ENCODE measurements at regions not wholly inside any gene's neighbourhood (a gene's known extent, or its start where the extent isn't known, plus 50 kb on each side); places are given as distances from the start of the nearest gene placed in this dataset.

- TF ChIP-seq, protein P1, sequence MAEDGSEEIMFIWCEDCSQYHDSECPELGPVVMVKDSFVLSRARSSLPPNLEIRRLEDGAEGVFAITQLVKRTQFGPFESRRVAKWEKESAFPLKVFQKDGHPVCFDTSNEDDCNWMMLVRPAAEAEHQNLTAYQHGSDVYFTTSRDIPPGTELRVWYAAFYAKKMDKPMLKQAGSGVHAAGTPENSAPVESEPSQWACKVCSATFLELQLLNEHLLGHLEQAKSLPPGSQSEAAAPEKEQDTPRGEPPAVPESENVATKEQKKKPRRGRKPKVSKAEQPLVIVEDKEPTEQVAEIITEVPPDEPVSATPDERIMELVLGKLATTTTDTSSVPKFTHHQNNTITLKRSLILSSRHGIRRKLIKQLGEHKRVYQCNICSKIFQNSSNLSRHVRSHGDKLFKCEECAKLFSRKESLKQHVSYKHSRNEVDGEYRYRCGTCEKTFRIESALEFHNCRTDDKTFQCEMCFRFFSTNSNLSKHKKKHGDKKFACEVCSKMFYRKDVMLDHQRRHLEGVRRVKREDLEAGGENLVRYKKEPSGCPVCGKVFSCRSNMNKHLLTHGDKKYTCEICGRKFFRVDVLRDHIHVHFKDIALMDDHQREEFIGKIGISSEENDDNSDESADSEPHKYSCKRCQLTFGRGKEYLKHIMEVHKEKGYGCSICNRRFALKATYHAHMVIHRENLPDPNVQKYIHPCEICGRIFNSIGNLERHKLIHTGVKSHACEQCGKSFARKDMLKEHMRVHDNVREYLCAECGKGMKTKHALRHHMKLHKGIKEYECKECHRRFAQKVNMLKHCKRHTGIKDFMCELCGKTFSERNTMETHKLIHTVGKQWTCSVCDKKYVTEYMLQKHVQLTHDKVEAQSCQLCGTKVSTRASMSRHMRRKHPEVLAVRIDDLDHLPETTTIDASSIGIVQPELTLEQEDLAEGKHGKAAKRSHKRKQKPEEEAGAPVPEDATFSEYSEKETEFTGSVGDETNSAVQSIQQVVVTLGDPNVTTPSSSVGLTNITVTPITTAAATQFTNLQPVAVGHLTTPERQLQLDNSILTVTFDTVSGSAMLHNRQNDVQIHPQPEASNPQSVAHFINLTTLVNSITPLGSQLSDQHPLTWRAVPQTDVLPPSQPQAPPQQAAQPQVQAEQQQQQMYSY (CRISPR knock-in tag; IDR thresholded peaks at IDR 0.05) = no peak
- TF ChIP-seq GRHL2 (CRISPR knock-in tag; IDR thresholded peaks at IDR 0.05; ENCODE audit: insufficient replicate concordance, severe bottlenecking) (no peak), MAX (CRISPR knock-in tag; IDR thresholded peaks at IDR 0.05) (no peak), SP1 (CRISPR knock-in tag; conservative IDR thresholded peaks at IDR 0.05) (no peak), RELA (CRISPR knock-in tag; IDR thresholded peaks at IDR 0.05; ENCODE audit: borderline replicate concordance) (no peak), SMAD4 (CRISPR knock-in tag; IDR thresholded peaks at IDR 0.05) (no peak), FOXJ3 (CRISPR knock-in tag; IDR thresholded peaks at IDR 0.05; ENCODE audit: borderline replicate concordance) (no peak), ZBTB21 (CRISPR knock-in tag; IDR thresholded peaks at IDR 0.05; ENCODE audit: borderline replicate concordance) (no peak)
These were observed 173.9 kb upstream of the TNC start (continued) for GRCh38 chr9:115291841-115292240.

GRCh38 chr9:115292584-115293279 lies 174.8 kb upstream of the TNC start:
- H3K4me3 Mint-ChIP-seq = no peak overlapping the region
- ChIA-PET POLR2A (no interaction called here), CTCF (no interaction called here)
- peaks cover 4% of the 10 kb centered on the region; the same call in 1 of the 2 replicates for H3K9me3 Mint-ChIP-seq
- H3K27me3 Mint-ChIP-seq (ENCODE audit: low read depth) = no peaks in the 10 kb centered on the region
- ATAC-seq = no peak
- H3K36me3 Mint-ChIP-seq = no peaks in the 10 kb centered on the region
- H3K4me1 Mint-ChIP-seq = peaks cover 32% of the 10 kb centered on the region
- no peak overlapping the region for H3K27ac Mint-ChIP-seq
- DNase-seq (ENCODE audit: low spot score) = no peak
- TF ChIP-seq EMX1 (CRISPR knock-in tag; IDR thresholded peaks at IDR 0.05) (no peak), ATF6 (CRISPR knock-in tag; IDR thresholded peaks at IDR 0.05) (no peak), AR (CRISPR knock-in tag; IDR thresholded peaks at IDR 0.05) (no peak), ZBTB43 (CRISPR knock-in tag; IDR thresholded peaks at IDR 0.05) (no peak), ELF4 (CRISPR knock-in tag; IDR thresholded peaks at IDR 0.05; ENCODE audit: low read depth) (no peak), MAX (CRISPR knock-in tag; IDR thresholded peaks at IDR 0.05) (no peak), PRRX2 (CRISPR knock-in tag; IDR thresholded peaks at IDR 0.05) (no peak), TEAD4 (CRISPR knock-in tag; IDR thresholded peaks at IDR 0.05) (no peak), IRF1 (CRISPR knock-in tag; IDR thresholded peaks at IDR 0.05) (no peak), ZNF317 (CRISPR knock-in tag; IDR thresholded peaks at IDR 0.05; ENCODE audit: borderline replicate concordance, low read depth) (no peak), ZBTB21 (CRISPR knock-in tag; IDR thresholded peaks at IDR 0.05; ENCODE audit: borderline replicate concordance) (no peak)
- TF ChIP-seq, protein P2, sequence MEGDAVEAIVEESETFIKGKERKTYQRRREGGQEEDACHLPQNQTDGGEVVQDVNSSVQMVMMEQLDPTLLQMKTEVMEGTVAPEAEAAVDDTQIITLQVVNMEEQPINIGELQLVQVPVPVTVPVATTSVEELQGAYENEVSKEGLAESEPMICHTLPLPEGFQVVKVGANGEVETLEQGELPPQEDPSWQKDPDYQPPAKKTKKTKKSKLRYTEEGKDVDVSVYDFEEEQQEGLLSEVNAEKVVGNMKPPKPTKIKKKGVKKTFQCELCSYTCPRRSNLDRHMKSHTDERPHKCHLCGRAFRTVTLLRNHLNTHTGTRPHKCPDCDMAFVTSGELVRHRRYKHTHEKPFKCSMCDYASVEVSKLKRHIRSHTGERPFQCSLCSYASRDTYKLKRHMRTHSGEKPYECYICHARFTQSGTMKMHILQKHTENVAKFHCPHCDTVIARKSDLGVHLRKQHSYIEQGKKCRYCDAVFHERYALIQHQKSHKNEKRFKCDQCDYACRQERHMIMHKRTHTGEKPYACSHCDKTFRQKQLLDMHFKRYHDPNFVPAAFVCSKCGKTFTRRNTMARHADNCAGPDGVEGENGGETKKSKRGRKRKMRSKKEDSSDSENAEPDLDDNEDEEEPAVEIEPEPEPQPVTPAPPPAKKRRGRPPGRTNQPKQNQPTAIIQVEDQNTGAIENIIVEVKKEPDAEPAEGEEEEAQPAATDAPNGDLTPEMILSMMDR (IDR thresholded peaks at IDR 0.05) = no peak
- TF ChIP-seq, protein P3, sequence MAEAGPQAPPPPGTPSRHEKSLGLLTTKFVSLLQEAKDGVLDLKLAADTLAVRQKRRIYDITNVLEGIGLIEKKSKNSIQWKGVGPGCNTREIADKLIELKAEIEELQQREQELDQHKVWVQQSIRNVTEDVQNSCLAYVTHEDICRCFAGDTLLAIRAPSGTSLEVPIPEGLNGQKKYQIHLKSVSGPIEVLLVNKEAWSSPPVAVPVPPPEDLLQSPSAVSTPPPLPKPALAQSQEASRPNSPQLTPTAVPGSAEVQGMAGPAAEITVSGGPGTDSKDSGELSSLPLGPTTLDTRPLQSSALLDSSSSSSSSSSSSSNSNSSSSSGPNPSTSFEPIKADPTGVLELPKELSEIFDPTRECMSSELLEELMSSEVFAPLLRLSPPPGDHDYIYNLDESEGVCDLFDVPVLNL (CRISPR knock-in tag; IDR thresholded peaks at IDR 0.05; ENCODE audit: borderline replicate concordance, low read depth) = no peak
